22Rv1 (cell line): ENCODE measurements at regions not wholly inside any gene's neighbourhood (a gene's known extent, or its start where the extent isn't known, plus 50 kb on each side); places are given as distances from the start of the nearest gene placed in this dataset.

ENCODE experiments used
- CTCF ChIP-seq: fragments of 450-650 bp; IDR thresholded peaks from 2 replicates; pipeline ENCODE4 v1.5.1; 2017; ENCODE audit warnings: mild to moderate bottlenecking
- ZFX ChIP-seq: fragments of 450-650 bp; IDR thresholded peaks from 2 replicates; pipeline ENCODE4 v1.6.1; 2017; ENCODE audit warnings: antibody characterized with exemption, borderline replicate concordance

GRCh38 chr1:103208844-103209243 is 100.5 kb upstream of the COL11A1 start:
- TF ChIP-seq CTCF: no peak
- TF ChIP-seq ZFX: no peak
